WERI-Rb-1 (cell line): ENCODE measurements at regions not wholly inside any gene's neighbourhood (a gene's known extent, or its start where the extent isn't known, plus 50 kb on each side); places are given as distances from the start of the nearest gene placed in this dataset.

ENCODE experiments used
- DNase-seq: peaks from one replicate; pipeline ENCODE4 v3.0.0-alpha.2; 2020
- H3K27ac ChIP-seq: fragments of 250-450 bp; sonication (Bioruptor Pico); 2 replicates; pipeline ENCODE4 v1.5.1; 2020; ENCODE audit warnings: mild to moderate bottlenecking, moderate library complexity
- H3K27me3 ChIP-seq: fragments of 250-450 bp; sonication (Bioruptor Pico); 2 replicates; pipeline ENCODE4 v1.5.1; 2021; ENCODE audit warnings: mild to moderate bottlenecking, low read depth, moderate library complexity; ENCODE audit not compliant: insufficient read depth, severe bottlenecking
- H3K36me3 ChIP-seq: fragments of 250-450 bp; sonication (Bioruptor Pico); 2 replicates; pipeline ENCODE4 v1.5.1; 2020; ENCODE audit warnings: mild to moderate bottlenecking, moderate library complexity
- H3K4me3 ChIP-seq: 2 replicates; pipeline ENCODE4 v1.5.1; 2011; ENCODE audit warnings: low read depth, mild to moderate bottlenecking, control low read depth, low read length
- H3K9me3 ChIP-seq: fragments of 250-450 bp; sonication (Bioruptor Pico); 2 replicates; pipeline ENCODE4 v1.5.1; 2021; ENCODE audit warnings: mild to moderate bottlenecking, moderate library complexity; ENCODE audit not compliant: severe bottlenecking
- CTCF ChIP-seq: IDR thresholded peaks from 2 replicates; pipeline ENCODE4 v1.5.1; 2011; ENCODE audit warnings: low read depth, mild to moderate bottlenecking, control low read depth, inconsistent platforms, low read length

- DNase-seq: no peak
- no peaks in the 10 kb centered on the region for H3K27me3 ChIP-seq
- no peaks in the 10 kb centered on the region for H3K36me3 ChIP-seq
- TF ChIP-seq CTCF: no peak
- no peak overlapping the region for H3K4me3 ChIP-seq
- H3K27ac ChIP-seq: no peak overlapping the region
- peaks cover 5% of the 10 kb centered on the region for H3K9me3 ChIP-seq
These were observed 124.7 kb upstream of the KCNQ5 start for GRCh38 chr6:72497186-72497585.

- Histone ChIP-seq H3K27ac (no peak overlapping the region), H3K9me3 (peaks cover 11% of the 10 kb centered on the region), H3K27me3 (no peaks in the 10 kb centered on the region), H3K4me3 (no peak overlapping the region), H3K36me3 (no peaks in the 10 kb centered on the region)
- TF ChIP-seq CTCF: no peak
- no peak for DNase-seq
These were observed 121.2 kb upstream of the KCNQ5 start for GRCh38 chr6:72500669-72501068.

DNA sequence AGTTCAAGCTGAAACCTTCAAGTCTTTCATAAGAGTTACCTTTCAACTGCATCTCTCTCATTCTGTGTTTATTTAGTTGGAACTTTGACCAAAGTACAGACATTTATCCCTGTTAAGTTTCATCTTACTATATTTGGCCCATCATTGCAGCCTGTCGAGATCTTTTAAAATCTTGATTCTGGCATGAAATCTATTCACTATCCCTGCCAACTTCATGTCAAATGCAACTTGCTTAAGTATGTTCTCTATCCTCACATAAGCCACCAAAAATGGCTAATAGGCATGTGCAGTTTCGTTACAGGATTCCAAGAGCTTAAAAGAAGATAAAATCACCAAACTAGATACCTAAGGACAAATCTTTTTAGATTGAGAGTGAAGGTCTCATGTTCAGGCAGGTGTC, 117.5 kb upstream of the KCNQ5 start:
- peaks cover 18% of the 10 kb centered on the region for H3K9me3 ChIP-seq
- H3K27me3 ChIP-seq: no peaks in the 10 kb centered on the region
- H3K4me3 ChIP-seq: no peak overlapping the region
- H3K36me3 ChIP-seq: no peaks in the 10 kb centered on the region
- DNase-seq: no peak
- TF ChIP-seq CTCF: no peak
- no peak overlapping the region for H3K27ac ChIP-seq

- Histone ChIP-seq H3K36me3 (no peaks in the 10 kb centered on the region), H3K4me3 (no peak overlapping the region), H3K27ac (no peak overlapping the region), H3K9me3 (peaks cover 18% of the 10 kb centered on the region), H3K27me3 (no peaks in the 10 kb centered on the region)
- TF ChIP-seq CTCF: no peak
- no peak for DNase-seq
These were observed 116.4 kb upstream of the KCNQ5 start for GRCh38 chr6:72505446-72505845.

DNA sequence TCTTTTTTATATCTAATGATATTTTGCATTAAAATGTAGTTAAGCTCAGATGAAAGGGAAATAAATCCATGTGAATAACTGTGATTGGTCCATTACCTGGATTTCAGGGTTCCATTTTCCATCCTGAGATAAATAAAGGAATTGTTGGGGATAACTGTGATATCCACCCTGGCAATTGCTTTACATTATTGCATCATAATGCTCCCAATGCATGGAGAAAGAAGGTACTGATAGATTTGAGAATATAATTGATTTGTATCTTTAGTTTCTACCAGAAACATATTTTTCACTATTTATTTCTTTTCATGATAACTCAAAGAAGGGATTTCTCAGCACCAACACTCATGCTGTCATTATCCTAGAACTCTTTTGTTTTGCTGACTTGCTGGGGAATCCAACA, 102.0 kb upstream of the KCNQ5 start:
- Histone ChIP-seq H3K27me3 (no peaks in the 10 kb centered on the region), H3K27ac (no peak overlapping the region)

More for the DNA sequence above, 102.0 kb upstream of the KCNQ5 start:
- Histone ChIP-seq H3K36me3 (no peaks in the 10 kb centered on the region), H3K9me3 (peaks cover 8% of the 10 kb centered on the region), H3K4me3 (no peak overlapping the region)
- no peak for TF ChIP-seq CTCF
- DNase-seq: no peak
